Amygdala (tissue), 56 donors: ENCODE measurements at regions not wholly inside any gene's neighbourhood (a gene's known extent, or its start where the extent isn't known, plus 50 kb on each side); places are given as distances from the start of the nearest gene placed in this dataset.

Experiments used
- DNase-seq, 56 donors: peaks; one replicate each; lab custom pipeline; 2025; lab: John Stamatoyannopoulos, UW

- no peak for DNase-seq
Observed at GRCh38 chr9:79164406-79164805, 407.4 kb upstream of the TLE4 start.

- no peak for DNase-seq
Observed at GRCh38 chr9:79165020-79165780, 406.6 kb upstream of the TLE4 start.

- DNase-seq: no peak
Observed at GRCh38 chr9:79166005-79166404, 405.8 kb upstream of the TLE4 start.

GRCh38 chr9:79170643-79171042, 401.1 kb upstream of the TLE4 start:
- DNase-seq: no peak

- DNase-seq: no peak
Observed at GRCh38 chr9:79173932-79174331, 397.8 kb upstream of the TLE4 start.

GRCh38 chr9:79176014-79176697, 395.6 kb upstream of the TLE4 start:
- DNase-seq: no peak

GRCh38 chr9:79184831-79185230, 386.9 kb upstream of the TLE4 start:
- DNase-seq: no peak

GRCh38 chr9:79185866-79186265, 385.9 kb upstream of the TLE4 start:
- no peak for DNase-seq

GRCh38 chr9:79189511-79189924, 382.2 kb upstream of the TLE4 start:
- DNase-seq: no peak

GRCh38 chr9:79193001-79193400, 378.8 kb upstream of the TLE4 start:
- DNase-seq: no peak

GRCh38 chr9:79193501-79194223, 378.1 kb upstream of the TLE4 start:
- DNase-seq: no peak

GRCh38 chr9:79195879-79196278, 375.9 kb upstream of the TLE4 start:
- no peak for DNase-seq

- no peak for DNase-seq
Observed at GRCh38 chr9:79196606-79197005, 375.2 kb upstream of the TLE4 start.

GRCh38 chr9:79200336-79200735, 371.4 kb upstream of the TLE4 start:
- no peak for DNase-seq

- no peak for DNase-seq
Observed at GRCh38 chr9:79201636-79202035, 370.1 kb upstream of the TLE4 start.

- no peak for DNase-seq
Observed at GRCh38 chr9:79208791-79209396, 362.9 kb upstream of the TLE4 start.

GRCh38 chr9:79210541-79211243, 361.1 kb upstream of the TLE4 start:
- no peak for DNase-seq

- DNase-seq: no peak
Observed at GRCh38 chr9:79213417-79214125, 358.2 kb upstream of the TLE4 start.

- DNase-seq: no peak
Observed at GRCh38 chr9:79215821-79216220, 355.9 kb upstream of the TLE4 start.

GRCh38 chr9:79220251-79220650, 351.5 kb upstream of the TLE4 start:
- DNase-seq: no peak
